Keratinocyte (primary cell): ENCODE measurements at regions not wholly inside any gene's neighbourhood (a gene's known extent, or its start where the extent isn't known, plus 50 kb on each side); places are given as distances from the start of the nearest gene placed in this dataset.

Source experiments
- DNase-seq: peaks from one replicate; pipeline ENCODE4 v3.0.0-alpha.2; 2011; ENCODE audit warnings: low read depth, missing footprints, low spot score
- FAIRE-seq: peaks from 2 replicates; lab custom pipeline; 2011; peaks lifted over from hg19 to GRCh38; lab: Jason Lieb, UNC
- H2AFZ ChIP-seq: 2 replicates; pipeline ENCODE4 v1.6.0; 2012; ENCODE audit warnings: low read length, control low read depth, inconsistent platforms; ENCODE audit not compliant: control insufficient read depth
- H3K27ac ChIP-seq: 2 replicates; pipeline ENCODE4 v1.5.1; 2011; ENCODE audit warnings: low read length; ENCODE audit not compliant: control insufficient read depth, insufficient read depth
- H3K27me3 ChIP-seq: 3 replicates; pipeline ENCODE4 v1.6.0; 2011; ENCODE audit warnings: low read length; ENCODE audit not compliant: control insufficient read depth, insufficient read depth; ENCODE audit errors: extremely low read depth
- H3K36me3 ChIP-seq, 2 experiments: 2 replicates in 1 of 2; 3 replicates in 1 of 2; pipeline ENCODE4 v1.5.1; 2011; ENCODE audit warnings: low read length in 2 of 2, mild to moderate bottlenecking in 1 of 2; ENCODE audit not compliant: control insufficient read depth in 2 of 2, insufficient read depth in 2 of 2; ENCODE audit errors: extremely low read depth in 1 of 2
- H3K4me1 ChIP-seq: 3 replicates; pipeline ENCODE4 v1.5.1; 2011; ENCODE audit warnings: low read length; ENCODE audit not compliant: control insufficient read depth, insufficient read depth; ENCODE audit errors: extremely low read depth
- H3K4me2 ChIP-seq: 3 replicates; pipeline ENCODE4 v1.6.0; 2011; ENCODE audit warnings: low read depth, low read length; ENCODE audit not compliant: control insufficient read depth, insufficient read depth; ENCODE audit errors: extremely low read depth
- H3K4me3 ChIP-seq, 3 experiments: fragments of 200-600 bp in 1 of 3; sonication (generic) in 1 of 3; 2 replicates in 2 of 3; 3 replicates in 1 of 3; pipeline ENCODE4 v1.5.1; 2011 to 2016; ENCODE audit warnings: low read length in 3 of 3, mild to moderate bottlenecking in 3 of 3, control low read depth in 2 of 3, inconsistent platforms in 1 of 3, low read depth in 1 of 3, mixed read lengths in 1 of 3, mixed run types in 1 of 3, moderate library complexity in 1 of 3; ENCODE audit not compliant: control insufficient read depth in 2 of 3, insufficient read depth in 2 of 3; ENCODE audit errors: extremely low read depth in 1 of 3
- H3K79me2 ChIP-seq: 2 replicates; pipeline ENCODE4 v1.6.0; 2012; ENCODE audit warnings: low read length; ENCODE audit not compliant: control insufficient read depth, insufficient read depth
- H3K9ac ChIP-seq: 3 replicates; pipeline ENCODE4 v1.6.0; 2011; ENCODE audit warnings: low read length; ENCODE audit not compliant: control insufficient read depth, insufficient read depth; ENCODE audit errors: extremely low read depth
- H3K9me1 ChIP-seq: 3 replicates; pipeline ENCODE4 v1.6.0; 2011; ENCODE audit warnings: low read length; ENCODE audit not compliant: control insufficient read depth, insufficient read depth; ENCODE audit errors: extremely low read depth
- H3K9me3 ChIP-seq: 2 replicates; pipeline ENCODE4 v1.5.1; 2012; ENCODE audit warnings: low read depth, low read length; ENCODE audit not compliant: control insufficient read depth
- H4K20me1 ChIP-seq: 3 replicates; pipeline ENCODE4 v1.6.0; 2011; ENCODE audit warnings: low read length; ENCODE audit not compliant: control insufficient read depth, insufficient read depth; ENCODE audit errors: extremely low read depth
- CTCF ChIP-seq, 3 experiments: IDR thresholded peaks in 1 of 3; conservative IDR thresholded peaks in 1 of 3; optimal IDR thresholded peaks in 1 of 3; 2 replicates in 2 of 3; 3 replicates in 1 of 3; pipeline versions ENCODE3 to v1.5.1; 2011; ENCODE audit warnings: low read length in 3 of 3, mild to moderate bottlenecking in 3 of 3, moderate library complexity in 2 of 3, control low read depth in 1 of 3, inconsistent platforms in 1 of 3; ENCODE audit not compliant: insufficient read depth in 2 of 3; ENCODE audit errors: extremely low read depth in 1 of 3
- EZH2 ChIP-seq: IDR thresholded peaks from one replicate; pipeline ENCODE4 v1.6.1; 2012; ENCODE audit warnings: inconsistent platforms, mild to moderate bottlenecking, low read length, moderate library complexity
- dilution Hi-C: fragments of 300-500 bp; cut with MboI; formaldehyde crosslinking; loops from one replicate; pipeline ENCODE4 v1.7.0; 2020; ENCODE audit warnings: low sequenced_read_pairs; ENCODE audit not compliant: extremely low pct_ligation_motif_present

GRCh38 chr13:56864451-56864850 lies 276.3 kb upstream of the PRR20A start:
- TF ChIP-seq EZH2 (no peak), CTCF (optimal IDR thresholded peaks at IDR 0.05 in 1 of 3, IDR thresholded peaks at IDR 0.05 in 1 of 3, conservative IDR thresholded peaks at IDR 0.05 in 1 of 3; ENCODE audit: extremely low read depth in 1 of 3, insufficient read depth in 2 of 3, low read length in 3 of 3) (no peak)
- H3K9ac ChIP-seq = no peak overlapping the region
- no peak overlapping the region for H2AFZ ChIP-seq
- no peak for DNase-seq
- dilution Hi-C loops = no loop called here
- H3K4me3 ChIP-seq = no peak overlapping the region
- no peaks in the 10 kb centered on the region for H4K20me1 ChIP-seq
- H3K79me2 ChIP-seq = no peaks in the 10 kb centered on the region
- H3K9me3 ChIP-seq = no peaks in the 10 kb centered on the region
- H3K4me2 ChIP-seq = no peak overlapping the region
- H3K27ac ChIP-seq = no peak overlapping the region
- no peak for FAIRE-seq
- H3K9me1 ChIP-seq = no peaks in the 10 kb centered on the region
- H3K36me3 ChIP-seq = no peaks in the 10 kb centered on the region
- no peaks in the 10 kb centered on the region for H3K27me3 ChIP-seq
- no peaks in the 10 kb centered on the region for H3K4me1 ChIP-seq

- dilution Hi-C loops = no loop called here
- FAIRE-seq = no peak
- H3K27ac ChIP-seq = no peak overlapping the region
These were observed 275.3 kb upstream of the PRR20A start for GRCh38 chr13:56865416-56865815.

More at GRCh38 chr13:56865416-56865815, 275.3 kb upstream of the PRR20A start:
- Histone ChIP-seq H3K27me3 (no peaks in the 10 kb centered on the region), H3K4me3 (no peak overlapping the region), H3K36me3 (no peaks in the 10 kb centered on the region), H3K79me2 (no peaks in the 10 kb centered on the region), H4K20me1 (no peaks in the 10 kb centered on the region), H3K9me1 (no peaks in the 10 kb centered on the region), H3K4me2 (no peak overlapping the region), H3K9ac (no peak overlapping the region), H2AFZ (no peak overlapping the region), H3K4me1 (no peaks in the 10 kb centered on the region), H3K9me3 (no peaks in the 10 kb centered on the region)
- TF ChIP-seq CTCF (optimal IDR thresholded peaks at IDR 0.05 in 1 of 3, IDR thresholded peaks at IDR 0.05 in 1 of 3, conservative IDR thresholded peaks at IDR 0.05 in 1 of 3; ENCODE audit: extremely low read depth in 1 of 3, insufficient read depth in 2 of 3, low read length in 3 of 3) (no peak), EZH2 (no peak)
- DNase-seq = no peak
